ENCODE measurements at regions not wholly inside any gene's neighbourhood (a gene's known extent, or its start where the extent isn't known, plus 50 kb on each side); places are given as distances from the start of the nearest gene placed in this dataset.

- H4K20me1 ChIP-seq (ENCODE audit: insufficient read depth, low read length) = no peaks in the 10 kb centered on the region
- H3K9me2 ChIP-seq (replicated peaks; ENCODE audit: insufficient read depth, low read length) = no peaks in the 10 kb centered on the region
- no peaks in the 10 kb centered on the region for H3K79me2 ChIP-seq (ENCODE audit: low read length)
- no peak overlapping the region for H2AFZ ChIP-seq (ENCODE audit: low read length)
- H3K27me3 ChIP-seq (replicated peaks; ENCODE audit: insufficient read depth, low read length) = no peaks in the 10 kb centered on the region
- H3K36me3 ChIP-seq (replicated peaks; ENCODE audit: insufficient read depth, low read length) = no peaks in the 10 kb centered on the region
- H3K9me3 ChIP-seq (replicated peaks; ENCODE audit: insufficient read depth, low read length) = no peaks in the 10 kb centered on the region
- no peak overlapping the region for H3K4me3 ChIP-seq (ENCODE audit: low read length)
- H3F3A ChIP-seq (ENCODE audit: insufficient read depth, low read length) = no peaks in the 10 kb centered on the region
- H3K4me1 ChIP-seq (ENCODE audit: low read length) = no peaks in the 10 kb centered on the region
- no peak overlapping the region for H3K27ac ChIP-seq (ENCODE audit: low read length)
- no peak overlapping the region for H3K9ac ChIP-seq (ENCODE audit: low read length)
- TF ChIP-seq EZH2 (optimal IDR thresholded peaks at IDR 0.05; ENCODE audit: low read depth, low read length) (no peak), EZH2phosphoT487 (IDR thresholded peaks at IDR 0.05; ENCODE audit: low read length) (no peak), CTCF (IDR thresholded peaks at IDR 0.05; ENCODE audit: low read length) (no peak)
- DNase-seq = no peak
- no peak overlapping the region for H3K4me2 ChIP-seq (ENCODE audit: low read depth, low read length)
Observed at GRCh38 chr15:69623392-69624154, 171.0 kb downstream of the RPLP1 start.

DNA sequence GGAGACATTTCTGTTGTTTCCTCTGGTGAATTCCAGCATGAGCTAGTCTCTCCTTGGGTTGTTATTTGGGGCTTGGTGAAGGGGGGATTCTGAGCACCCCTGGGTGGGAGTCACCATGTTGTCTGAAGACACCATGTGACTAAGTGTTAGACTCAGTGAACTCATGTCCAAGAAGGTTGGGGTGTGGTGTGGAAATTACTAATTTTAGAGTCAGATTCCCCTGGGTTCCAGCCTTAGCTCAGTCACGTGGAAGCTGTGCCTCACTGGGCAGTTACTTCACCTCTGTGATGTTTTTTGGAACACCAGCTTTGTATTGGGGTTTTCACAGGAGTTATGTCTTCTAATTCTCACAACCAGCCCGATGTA lies 171.5 kb downstream of the RPLP1 start:
- H3K9me2 ChIP-seq (replicated peaks; ENCODE audit: insufficient read depth, low read length) = no peaks in the 10 kb centered on the region
- no peak overlapping the region for H3K4me3 ChIP-seq (ENCODE audit: low read length)
- no peak overlapping the region for H3K9ac ChIP-seq (ENCODE audit: low read length)
- no peaks in the 10 kb centered on the region for H4K20me1 ChIP-seq (ENCODE audit: insufficient read depth, low read length)
- no peak overlapping the region for H3K27ac ChIP-seq (ENCODE audit: low read length)
- H3K9me3 ChIP-seq (replicated peaks; ENCODE audit: insufficient read depth, low read length) = no peaks in the 10 kb centered on the region
- TF ChIP-seq EZH2phosphoT487 (IDR thresholded peaks at IDR 0.05; ENCODE audit: low read length) (no peak), CTCF (IDR thresholded peaks at IDR 0.05; ENCODE audit: low read length) (no peak), EZH2 (optimal IDR thresholded peaks at IDR 0.05; ENCODE audit: low read depth, low read length) (no peak)
- H3K4me2 ChIP-seq (ENCODE audit: low read depth, low read length) = no peak overlapping the region
- H3K79me2 ChIP-seq (ENCODE audit: low read length) = no peaks in the 10 kb centered on the region
- H3K36me3 ChIP-seq (replicated peaks; ENCODE audit: insufficient read depth, low read length) = no peaks in the 10 kb centered on the region
- no peaks in the 10 kb centered on the region for H3K27me3 ChIP-seq (replicated peaks; ENCODE audit: insufficient read depth, low read length)
- H3K4me1 ChIP-seq (ENCODE audit: low read length) = no peaks in the 10 kb centered on the region
- no peak for DNase-seq
- no peak overlapping the region for H2AFZ ChIP-seq (ENCODE audit: low read length)
- no peaks in the 10 kb centered on the region for H3F3A ChIP-seq (ENCODE audit: insufficient read depth, low read length)

GRCh38 chr15:69624816-69625215 lies 172.2 kb downstream of the RPLP1 start:
- DNase-seq = no peak
- H2AFZ ChIP-seq (ENCODE audit: low read length) = no peak overlapping the region
- no peak overlapping the region for H3K4me3 ChIP-seq (ENCODE audit: low read length)
- no peak overlapping the region for H3K9ac ChIP-seq (ENCODE audit: low read length)
- no peaks in the 10 kb centered on the region for H3K79me2 ChIP-seq (ENCODE audit: low read length)
- H3K27me3 ChIP-seq (replicated peaks; ENCODE audit: insufficient read depth, low read length) = no peaks in the 10 kb centered on the region
- no peaks in the 10 kb centered on the region for H3F3A ChIP-seq (ENCODE audit: insufficient read depth, low read length)
- no peaks in the 10 kb centered on the region for H3K36me3 ChIP-seq (replicated peaks; ENCODE audit: insufficient read depth, low read length)
- H3K9me3 ChIP-seq (replicated peaks; ENCODE audit: insufficient read depth, low read length) = no peaks in the 10 kb centered on the region
- H3K9me2 ChIP-seq (replicated peaks; ENCODE audit: insufficient read depth, low read length) = no peaks in the 10 kb centered on the region
- H4K20me1 ChIP-seq (ENCODE audit: insufficient read depth, low read length) = no peaks in the 10 kb centered on the region
- no peak overlapping the region for H3K27ac ChIP-seq (ENCODE audit: low read length)
- no peaks in the 10 kb centered on the region for H3K4me1 ChIP-seq (ENCODE audit: low read length)
- TF ChIP-seq CTCF (IDR thresholded peaks at IDR 0.05; ENCODE audit: low read length) (no peak), EZH2phosphoT487 (IDR thresholded peaks at IDR 0.05; ENCODE audit: low read length) (no peak), EZH2 (optimal IDR thresholded peaks at IDR 0.05; ENCODE audit: low read depth, low read length) (no peak)
- no peak overlapping the region for H3K4me2 ChIP-seq (ENCODE audit: low read depth, low read length)

All from MM.1S (cell line).